WTC11 (cell line): ENCODE measurements at regions not wholly inside any gene's neighbourhood (a gene's known extent, or its start where the extent isn't known, plus 50 kb on each side); places are given as distances from the start of the nearest gene placed in this dataset.

Source experiments
- ATAC-seq: fragments of 200-7000 bp; cut with Tn5 transposase; 2 replicates; pipeline ENCODE4 v1.10.0; 2021; ENCODE audit warnings: mild to moderate bottlenecking, moderate library complexity
- CTCF ChIA-PET: fragments of 300-600 bp; sonication (Branson Sonifier 250); formaldehyde crosslinking; loops from one replicate; lab custom pipeline; 2021; ENCODE audit warnings: antibody characterized with exemption; lab: Charles Lee
- POLR2A ChIA-PET: fragments of 350-600 bp; sonication (Branson Sonifier 250); formaldehyde crosslinking; loops from one replicate; lab custom pipeline; 2021; ENCODE audit warnings: antibody characterized with exemption; lab: Charles Lee
- DNase-seq: peaks from one replicate; pipeline ENCODE4 v3.0.0; 2021; ENCODE audit warnings: low spot score
- H3K27ac Mint-ChIP-seq: 2 replicates; pipeline ENCODE4 v1.8.0; 2021; ENCODE audit warnings: mixed read lengths
- H3K27me3 Mint-ChIP-seq: 2 replicates; pipeline ENCODE4 v1.8.0; 2021; ENCODE audit warnings: low read depth, mild to moderate bottlenecking, moderate library complexity, mixed read lengths
- H3K36me3 Mint-ChIP-seq: 2 replicates; pipeline ENCODE4 v1.8.0; 2021; ENCODE audit warnings: mixed read lengths
- H3K4me1 Mint-ChIP-seq: 2 replicates; pipeline ENCODE4 v1.8.0; 2022; ENCODE audit warnings: mixed read lengths
- H3K4me3 Mint-ChIP-seq: 2 replicates; pipeline ENCODE4 v1.8.0; 2021; ENCODE audit warnings: mild to moderate bottlenecking, moderate library complexity, mixed read lengths
- H3K9me3 Mint-ChIP-seq: 2 replicates; pipeline ENCODE4 v1.8.0; 2021; ENCODE audit warnings: mixed read lengths
- ELF4 ChIP-seq: sonication (generic); formaldehyde crosslinking; IDR thresholded peaks from 2 replicates; pipeline ENCODE4 v1.8.1; 2022; ENCODE audit warnings: low read depth, mild to moderate bottlenecking, moderate library complexity, missing genetic modification reagents
- FOXP1 ChIP-seq: sonication (generic); formaldehyde crosslinking; IDR thresholded peaks from 2 replicates; pipeline ENCODE4 v1.8.0; 2022; ENCODE audit warnings: missing genetic modification reagents, mild to moderate bottlenecking, moderate library complexity, borderline replicate concordance
- GTF2I ChIP-seq: fragments of 250-450 bp; sonication (Bioruptor Pico); conservative IDR thresholded peaks from 2 replicates; pipeline ENCODE4 v1.4.0; 2021; ENCODE audit warnings: mild to moderate bottlenecking
- IRF2 ChIP-seq: sonication (generic); formaldehyde crosslinking; IDR thresholded peaks from 2 replicates; pipeline ENCODE4 v1.8.0; 2022; ENCODE audit warnings: low read depth, missing genetic modification reagents, borderline replicate concordance
- JUN ChIP-seq: sonication (generic); formaldehyde crosslinking; IDR thresholded peaks from 2 replicates; pipeline ENCODE4 v1.8.0; 2023; ENCODE audit warnings: mild to moderate bottlenecking, missing genetic modification reagents
- NR1H2 ChIP-seq: sonication (generic); formaldehyde crosslinking; IDR thresholded peaks from 2 replicates; pipeline ENCODE4 v1.9.0; 2021; ENCODE audit warnings: mild to moderate bottlenecking, moderate library complexity, missing genetic modification reagents
- NR3C1 ChIP-seq: sonication (generic); formaldehyde crosslinking; conservative IDR thresholded peaks from 2 replicates; pipeline ENCODE4 v1.8.1; 2023; ENCODE audit warnings: low read depth, mild to moderate bottlenecking, missing genetic modification reagents
- TCF7 ChIP-seq: sonication (generic); formaldehyde crosslinking; IDR thresholded peaks from 2 replicates; pipeline ENCODE4 v1.8.0; 2022; ENCODE audit warnings: mild to moderate bottlenecking, low read depth, missing genetic modification reagents, moderate library complexity
- TP53 ChIP-seq: sonication (generic); formaldehyde crosslinking; IDR thresholded peaks from 2 replicates; pipeline ENCODE4 v1.8.1; 2023; ENCODE audit warnings: mild to moderate bottlenecking, missing genetic modification reagents
- ZNF219 ChIP-seq: sonication (generic); formaldehyde crosslinking; IDR thresholded peaks from 2 replicates; pipeline ENCODE4 v1.8.0; 2023; ENCODE audit warnings: missing genetic modification reagents, mild to moderate bottlenecking, borderline replicate concordance
- ZNF232 ChIP-seq: sonication (generic); formaldehyde crosslinking; IDR thresholded peaks from 2 replicates; pipeline ENCODE4 v1.8.0; 2022; ENCODE audit warnings: mild to moderate bottlenecking, missing genetic modification reagents
- ZNF423 ChIP-seq: fragments of 250-450 bp; sonication (Bioruptor Pico); IDR thresholded peaks from 2 replicates; pipeline ENCODE4 v2.1.2; 2022; ENCODE audit warnings: mild to moderate bottlenecking, moderate library complexity
- TF ChIP-seq, protein P1 (sequence below): sonication (generic); formaldehyde crosslinking; conservative IDR thresholded peaks from 2 replicates; pipeline ENCODE4 v1.8.1; 2023; ENCODE audit warnings: mild to moderate bottlenecking, low read depth, missing genetic modification reagents, moderate library complexity
- TF ChIP-seq, protein P2 (sequence below): sonication (generic); formaldehyde crosslinking; IDR thresholded peaks from 2 replicates; pipeline ENCODE4 v1.8.0; 2022; ENCODE audit warnings: mild to moderate bottlenecking, missing genetic modification reagents
- TF ChIP-seq, protein P3 (sequence below): fragments of 250-450 bp; sonication (Bioruptor Pico); IDR thresholded peaks from 2 replicates; pipeline ENCODE4 v1.9.0; 2021; ENCODE audit warnings: mild to moderate bottlenecking
- TF ChIP-seq, protein P4 (sequence below): sonication (generic); formaldehyde crosslinking; IDR thresholded peaks from 2 replicates; pipeline ENCODE4 v1.8.0; 2023; ENCODE audit warnings: missing genetic modification reagents, mild to moderate bottlenecking, borderline replicate concordance
- TF ChIP-seq, protein P5 (sequence below): sonication (generic); formaldehyde crosslinking; IDR thresholded peaks from 2 replicates; pipeline ENCODE4 v1.8.1; 2023; ENCODE audit warnings: mild to moderate bottlenecking, missing genetic modification reagents, borderline replicate concordance
- TF ChIP-seq, protein P6 (sequence below): sonication (generic); formaldehyde crosslinking; conservative IDR thresholded peaks from 2 replicates; pipeline ENCODE4 v1.8.1; 2022; ENCODE audit warnings: mild to moderate bottlenecking, missing genetic modification reagents

DNA sequence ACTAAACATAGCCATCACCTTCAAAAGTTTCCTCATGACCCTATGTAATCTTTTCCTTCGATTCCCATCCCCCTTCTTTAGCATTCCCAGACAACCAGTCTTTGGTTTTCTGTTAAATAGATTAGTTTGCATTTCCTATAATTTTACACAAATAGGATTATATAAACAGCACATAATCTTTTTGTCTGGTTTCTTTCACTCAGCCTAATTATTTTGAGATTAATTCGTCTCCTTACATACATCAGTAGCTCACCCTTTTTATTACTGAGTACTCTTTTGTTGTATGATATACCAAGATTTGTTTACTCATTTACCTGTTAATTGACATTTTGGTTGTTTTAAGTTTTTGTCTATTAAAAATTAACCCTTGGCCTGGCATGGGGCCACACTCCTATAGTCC is 354.7 kb upstream of the CHRM2 start:
- no peaks in the 10 kb centered on the region; the same call in 1 of the 2 replicates for H3K27me3 Mint-ChIP-seq
- DNase-seq (no peak), ATAC-seq (no peak)
- no peaks in the 10 kb centered on the region for H3K9me3 Mint-ChIP-seq
- H3K36me3 Mint-ChIP-seq: no peaks in the 10 kb centered on the region
- POLR2A ChIA-PET: no interaction called here
- no peak overlapping the region for H3K27ac Mint-ChIP-seq
- H3K4me1 Mint-ChIP-seq: peaks cover 6% of the 10 kb centered on the region
- TF ChIP-seq, protein P1, sequence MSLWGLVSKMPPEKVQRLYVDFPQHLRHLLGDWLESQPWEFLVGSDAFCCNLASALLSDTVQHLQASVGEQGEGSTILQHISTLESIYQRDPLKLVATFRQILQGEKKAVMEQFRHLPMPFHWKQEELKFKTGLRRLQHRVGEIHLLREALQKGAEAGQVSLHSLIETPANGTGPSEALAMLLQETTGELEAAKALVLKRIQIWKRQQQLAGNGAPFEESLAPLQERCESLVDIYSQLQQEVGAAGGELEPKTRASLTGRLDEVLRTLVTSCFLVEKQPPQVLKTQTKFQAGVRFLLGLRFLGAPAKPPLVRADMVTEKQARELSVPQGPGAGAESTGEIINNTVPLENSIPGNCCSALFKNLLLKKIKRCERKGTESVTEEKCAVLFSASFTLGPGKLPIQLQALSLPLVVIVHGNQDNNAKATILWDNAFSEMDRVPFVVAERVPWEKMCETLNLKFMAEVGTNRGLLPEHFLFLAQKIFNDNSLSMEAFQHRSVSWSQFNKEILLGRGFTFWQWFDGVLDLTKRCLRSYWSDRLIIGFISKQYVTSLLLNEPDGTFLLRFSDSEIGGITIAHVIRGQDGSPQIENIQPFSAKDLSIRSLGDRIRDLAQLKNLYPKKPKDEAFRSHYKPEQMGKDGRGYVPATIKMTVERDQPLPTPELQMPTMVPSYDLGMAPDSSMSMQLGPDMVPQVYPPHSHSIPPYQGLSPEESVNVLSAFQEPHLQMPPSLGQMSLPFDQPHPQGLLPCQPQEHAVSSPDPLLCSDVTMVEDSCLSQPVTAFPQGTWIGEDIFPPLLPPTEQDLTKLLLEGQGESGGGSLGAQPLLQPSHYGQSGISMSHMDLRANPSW (CRISPR knock-in tag): no peak
- TF ChIP-seq NR3C1 (CRISPR knock-in tag): no peak
- TF ChIP-seq GTF2I (CRISPR knock-in tag): no peak
- TF ChIP-seq NR1H2 (CRISPR knock-in tag): no peak
- no peak for TF ChIP-seq IRF2 (CRISPR knock-in tag)
- CTCF ChIA-PET: no interaction called here
- no peak overlapping the region for H3K4me3 Mint-ChIP-seq

DNA sequence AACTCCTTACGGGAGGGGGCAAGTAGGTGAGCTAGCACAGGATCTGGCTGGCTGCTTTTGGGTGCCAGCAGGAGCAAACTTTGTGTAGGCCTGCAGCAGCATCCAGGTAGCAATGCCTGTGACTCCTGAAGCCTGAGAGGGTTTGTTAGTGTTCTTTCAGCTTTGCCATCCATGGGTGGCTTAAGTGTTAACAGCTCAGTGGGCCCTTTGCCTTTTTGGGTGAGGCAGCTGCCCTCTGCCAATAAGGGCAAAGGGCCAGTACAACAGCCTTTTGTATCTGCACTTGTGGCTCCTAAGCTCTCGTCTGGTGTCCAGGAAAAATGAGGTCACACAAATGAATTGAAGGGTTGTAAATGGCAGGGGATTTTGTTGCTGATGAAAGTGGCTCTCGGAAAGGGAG is 359.0 kb upstream of the CHRM2 start:
- TF ChIP-seq, protein P2, sequence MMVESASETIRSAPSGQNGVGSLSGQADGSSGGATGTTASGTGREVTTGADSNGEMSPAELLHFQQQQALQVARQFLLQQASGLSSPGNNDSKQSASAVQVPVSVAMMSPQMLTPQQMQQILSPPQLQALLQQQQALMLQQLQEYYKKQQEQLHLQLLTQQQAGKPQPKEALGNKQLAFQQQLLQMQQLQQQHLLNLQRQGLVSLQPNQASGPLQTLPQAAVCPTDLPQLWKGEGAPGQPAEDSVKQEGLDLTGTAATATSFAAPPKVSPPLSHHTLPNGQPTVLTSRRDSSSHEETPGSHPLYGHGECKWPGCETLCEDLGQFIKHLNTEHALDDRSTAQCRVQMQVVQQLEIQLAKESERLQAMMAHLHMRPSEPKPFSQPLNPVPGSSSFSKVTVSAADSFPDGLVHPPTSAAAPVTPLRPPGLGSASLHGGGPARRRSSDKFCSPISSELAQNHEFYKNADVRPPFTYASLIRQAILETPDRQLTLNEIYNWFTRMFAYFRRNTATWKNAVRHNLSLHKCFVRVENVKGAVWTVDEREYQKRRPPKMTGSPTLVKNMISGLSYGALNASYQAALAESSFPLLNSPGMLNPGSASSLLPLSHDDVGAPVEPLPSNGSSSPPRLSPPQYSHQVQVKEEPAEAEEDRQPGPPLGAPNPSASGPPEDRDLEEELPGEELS (CRISPR knock-in tag): no peak
- TF ChIP-seq, protein P3, sequence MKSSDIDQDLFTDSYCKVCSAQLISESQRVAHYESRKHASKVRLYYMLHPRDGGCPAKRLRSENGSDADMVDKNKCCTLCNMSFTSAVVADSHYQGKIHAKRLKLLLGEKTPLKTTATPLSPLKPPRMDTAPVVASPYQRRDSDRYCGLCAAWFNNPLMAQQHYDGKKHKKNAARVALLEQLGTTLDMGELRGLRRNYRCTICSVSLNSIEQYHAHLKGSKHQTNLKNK (CRISPR knock-in tag): no peak
- no peak for TF ChIP-seq JUN
- TF ChIP-seq, all 79 proteins: peak for 0
- DNase-seq: no peak
- POLR2A ChIA-PET: no interaction called here
- H3K36me3 Mint-ChIP-seq: no peaks in the 10 kb centered on the region
- CTCF ChIA-PET: no interaction called here
- peaks cover 2% of the 10 kb centered on the region for H3K4me1 Mint-ChIP-seq
- ATAC-seq: no peak
- no peaks in the 10 kb centered on the region for H3K9me3 Mint-ChIP-seq
- no peak overlapping the region for H3K4me3 Mint-ChIP-seq
- H3K27me3 Mint-ChIP-seq: no peaks in the 10 kb centered on the region; the same call in 1 of the 2 replicates
- no peak overlapping the region for H3K27ac Mint-ChIP-seq

DNA sequence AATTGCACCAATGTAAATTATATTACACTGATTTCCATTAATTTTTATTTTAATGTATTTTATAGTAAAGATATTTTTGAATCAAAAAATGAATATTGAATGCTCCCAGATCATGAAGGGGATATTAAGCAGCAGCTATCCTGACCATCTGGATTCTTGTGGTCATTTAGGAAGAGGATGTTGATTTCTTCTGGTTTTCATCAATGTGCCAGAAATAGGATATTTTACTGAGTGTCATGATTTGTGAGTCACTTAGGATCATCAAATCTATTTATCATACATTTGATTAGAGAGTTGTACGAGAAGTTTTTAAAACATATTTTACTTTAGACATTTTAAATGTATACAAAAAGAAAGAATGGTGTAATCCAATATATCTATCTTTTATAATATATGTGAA is 366.3 kb upstream of the CHRM2 start:
- Mint-ChIP-seq H3K4me3 (no peak overlapping the region), H3K4me1 (no peaks in the 10 kb centered on the region), H3K27ac (no peak overlapping the region), H3K27me3 (no peaks in the 10 kb centered on the region), H3K9me3 (peaks cover 3% of the 10 kb centered on the region; the same call in 1 of the 2 replicates), H3K36me3 (no peaks in the 10 kb centered on the region)
- ChIA-PET POLR2A (no interaction called here), CTCF (no interaction called here)
- no peak for ATAC-seq
- no peak for DNase-seq
- TF ChIP-seq ZNF219: no peak
- TF ChIP-seq, protein P4, sequence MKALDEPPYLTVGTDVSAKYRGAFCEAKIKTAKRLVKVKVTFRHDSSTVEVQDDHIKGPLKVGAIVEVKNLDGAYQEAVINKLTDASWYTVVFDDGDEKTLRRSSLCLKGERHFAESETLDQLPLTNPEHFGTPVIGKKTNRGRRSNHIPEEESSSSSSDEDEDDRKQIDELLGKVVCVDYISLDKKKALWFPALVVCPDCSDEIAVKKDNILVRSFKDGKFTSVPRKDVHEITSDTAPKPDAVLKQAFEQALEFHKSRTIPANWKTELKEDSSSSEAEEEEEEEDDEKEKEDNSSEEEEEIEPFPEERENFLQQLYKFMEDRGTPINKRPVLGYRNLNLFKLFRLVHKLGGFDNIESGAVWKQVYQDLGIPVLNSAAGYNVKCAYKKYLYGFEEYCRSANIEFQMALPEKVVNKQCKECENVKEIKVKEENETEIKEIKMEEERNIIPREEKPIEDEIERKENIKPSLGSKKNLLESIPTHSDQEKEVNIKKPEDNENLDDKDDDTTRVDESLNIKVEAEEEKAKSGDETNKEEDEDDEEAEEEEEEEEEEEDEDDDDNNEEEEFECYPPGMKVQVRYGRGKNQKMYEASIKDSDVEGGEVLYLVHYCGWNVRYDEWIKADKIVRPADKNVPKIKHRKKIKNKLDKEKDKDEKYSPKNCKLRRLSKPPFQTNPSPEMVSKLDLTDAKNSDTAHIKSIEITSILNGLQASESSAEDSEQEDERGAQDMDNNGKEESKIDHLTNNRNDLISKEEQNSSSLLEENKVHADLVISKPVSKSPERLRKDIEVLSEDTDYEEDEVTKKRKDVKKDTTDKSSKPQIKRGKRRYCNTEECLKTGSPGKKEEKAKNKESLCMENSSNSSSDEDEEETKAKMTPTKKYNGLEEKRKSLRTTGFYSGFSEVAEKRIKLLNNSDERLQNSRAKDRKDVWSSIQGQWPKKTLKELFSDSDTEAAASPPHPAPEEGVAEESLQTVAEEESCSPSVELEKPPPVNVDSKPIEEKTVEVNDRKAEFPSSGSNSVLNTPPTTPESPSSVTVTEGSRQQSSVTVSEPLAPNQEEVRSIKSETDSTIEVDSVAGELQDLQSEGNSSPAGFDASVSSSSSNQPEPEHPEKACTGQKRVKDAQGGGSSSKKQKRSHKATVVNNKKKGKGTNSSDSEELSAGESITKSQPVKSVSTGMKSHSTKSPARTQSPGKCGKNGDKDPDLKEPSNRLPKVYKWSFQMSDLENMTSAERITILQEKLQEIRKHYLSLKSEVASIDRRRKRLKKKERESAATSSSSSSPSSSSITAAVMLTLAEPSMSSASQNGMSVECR (CRISPR knock-in tag): no peak
- TF ChIP-seq ZNF232: no peak
- TF ChIP-seq TP53 (CRISPR knock-in tag): no peak
- TF ChIP-seq, protein P5, sequence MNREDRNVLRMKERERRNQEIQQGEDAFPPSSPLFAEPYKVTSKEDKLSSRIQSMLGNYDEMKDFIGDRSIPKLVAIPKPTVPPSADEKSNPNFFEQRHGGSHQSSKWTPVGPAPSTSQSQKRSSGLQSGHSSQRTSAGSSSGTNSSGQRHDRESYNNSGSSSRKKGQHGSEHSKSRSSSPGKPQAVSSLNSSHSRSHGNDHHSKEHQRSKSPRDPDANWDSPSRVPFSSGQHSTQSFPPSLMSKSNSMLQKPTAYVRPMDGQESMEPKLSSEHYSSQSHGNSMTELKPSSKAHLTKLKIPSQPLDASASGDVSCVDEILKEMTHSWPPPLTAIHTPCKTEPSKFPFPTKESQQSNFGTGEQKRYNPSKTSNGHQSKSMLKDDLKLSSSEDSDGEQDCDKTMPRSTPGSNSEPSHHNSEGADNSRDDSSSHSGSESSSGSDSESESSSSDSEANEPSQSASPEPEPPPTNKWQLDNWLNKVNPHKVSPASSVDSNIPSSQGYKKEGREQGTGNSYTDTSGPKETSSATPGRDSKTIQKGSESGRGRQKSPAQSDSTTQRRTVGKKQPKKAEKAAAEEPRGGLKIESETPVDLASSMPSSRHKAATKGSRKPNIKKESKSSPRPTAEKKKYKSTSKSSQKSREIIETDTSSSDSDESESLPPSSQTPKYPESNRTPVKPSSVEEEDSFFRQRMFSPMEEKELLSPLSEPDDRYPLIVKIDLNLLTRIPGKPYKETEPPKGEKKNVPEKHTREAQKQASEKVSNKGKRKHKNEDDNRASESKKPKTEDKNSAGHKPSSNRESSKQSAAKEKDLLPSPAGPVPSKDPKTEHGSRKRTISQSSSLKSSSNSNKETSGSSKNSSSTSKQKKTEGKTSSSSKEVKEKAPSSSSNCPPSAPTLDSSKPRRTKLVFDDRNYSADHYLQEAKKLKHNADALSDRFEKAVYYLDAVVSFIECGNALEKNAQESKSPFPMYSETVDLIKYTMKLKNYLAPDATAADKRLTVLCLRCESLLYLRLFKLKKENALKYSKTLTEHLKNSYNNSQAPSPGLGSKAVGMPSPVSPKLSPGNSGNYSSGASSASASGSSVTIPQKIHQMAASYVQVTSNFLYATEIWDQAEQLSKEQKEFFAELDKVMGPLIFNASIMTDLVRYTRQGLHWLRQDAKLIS (CRISPR knock-in tag): no peak
- TF ChIP-seq TCF7: no peak
- TF ChIP-seq ELF4: no peak
- TF ChIP-seq FOXP1: no peak
- no peak for TF ChIP-seq NR1H2 (CRISPR knock-in tag)
- TF ChIP-seq, protein P6, sequence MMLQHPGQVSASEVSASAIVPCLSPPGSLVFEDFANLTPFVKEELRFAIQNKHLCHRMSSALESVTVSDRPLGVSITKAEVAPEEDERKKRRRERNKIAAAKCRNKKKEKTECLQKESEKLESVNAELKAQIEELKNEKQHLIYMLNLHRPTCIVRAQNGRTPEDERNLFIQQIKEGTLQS (CRISPR knock-in tag): no peak
- no peak for TF ChIP-seq ZNF423
